Neuronal stem cell (in vitro differentiated cells): ENCODE measurements at regions not wholly inside any gene's neighbourhood (a gene's known extent, or its start where the extent isn't known, plus 50 kb on each side); places are given as distances from the start of the nearest gene placed in this dataset.

Experiments used
- DNase-seq: peaks from one replicate; pipeline ENCODE4 v3.0.0-alpha.2; 2013; ENCODE audit warnings: low spot score
- H2AFZ ChIP-seq: one replicate; pipeline ENCODE4 v1.6.1; 2013; ENCODE audit warnings: mild to moderate bottlenecking, low read length, inconsistent platforms
- H2AK5ac ChIP-seq: 2 replicates; pipeline ENCODE4 v1.6.1; 2013; ENCODE audit warnings: low read depth, mild to moderate bottlenecking, inconsistent platforms, low read length, moderate library complexity, mixed read lengths
- H2BK120ac ChIP-seq: 2 replicates; pipeline ENCODE4 v1.6.1; 2013; ENCODE audit warnings: low read depth, mild to moderate bottlenecking, inconsistent platforms, low read length, moderate library complexity, mixed read lengths
- H2BK12ac ChIP-seq: one replicate; pipeline ENCODE4 v1.6.1; 2013; ENCODE audit warnings: low read length, inconsistent platforms
- H2BK15ac ChIP-seq: 2 replicates; pipeline ENCODE4 v1.6.1; 2013; ENCODE audit warnings: mild to moderate bottlenecking, low read length, inconsistent platforms, mixed read lengths
- H2BK5ac ChIP-seq: one replicate; pipeline ENCODE4 v1.6.1; 2013; ENCODE audit warnings: inconsistent platforms, mild to moderate bottlenecking, low read length, moderate library complexity
- H3K14ac ChIP-seq: one replicate; pipeline ENCODE4 v1.6.1; 2013; ENCODE audit warnings: low read length, inconsistent platforms
- H3K18ac ChIP-seq: 2 replicates; pipeline ENCODE4 v1.6.1; 2013; ENCODE audit warnings: low read length, inconsistent platforms
- H3K23ac ChIP-seq: 2 replicates; pipeline ENCODE4 v1.6.1; 2013; ENCODE audit warnings: low read depth, mild to moderate bottlenecking, mixed read lengths, low read length, inconsistent platforms; ENCODE audit not compliant: poor library complexity
- H3K27ac ChIP-seq: replicated peaks from 3 replicates; pipeline ENCODE4 v1.5.1; 2013; ENCODE audit warnings: low read length, inconsistent platforms
- H3K27me3 ChIP-seq, 3 experiments: 2 replicates each; pipeline ENCODE4 v1.6.1; 2013; ENCODE audit warnings: low read length in 3 of 3, mild to moderate bottlenecking in 2 of 3, inconsistent platforms in 1 of 3, low read depth in 1 of 3, mixed read lengths in 1 of 3, moderate library complexity in 1 of 3; ENCODE audit not compliant: control insufficient read depth in 3 of 3, insufficient read depth in 3 of 3
- H3K36me3 ChIP-seq, 2 donors: replicated peaks in 1 of 2; 2 replicates each; pipeline ENCODE4 v1.6.1; 2013; ENCODE audit warnings: low read length in 2 of 2; ENCODE audit not compliant: control insufficient read depth in 2 of 2, insufficient read depth in 2 of 2
- H3K4ac ChIP-seq: 2 replicates; pipeline ENCODE4 v1.6.1; 2013; ENCODE audit warnings: inconsistent platforms, mild to moderate bottlenecking, low read length, moderate library complexity
- H3K4me1 ChIP-seq, 2 donors: 1 replicate in 1 of 2; 2 replicates in 1 of 2; pipeline ENCODE4 v1.6.1; 2013; ENCODE audit warnings: low read length in 2 of 2, low read depth in 1 of 2; ENCODE audit not compliant: control insufficient read depth in 2 of 2, insufficient read depth in 1 of 2
- H3K4me2 ChIP-seq: one replicate; pipeline ENCODE4 v1.6.1; 2013; ENCODE audit warnings: mild to moderate bottlenecking, low read length, inconsistent platforms; ENCODE audit not compliant: insufficient read depth, poor library complexity, severe bottlenecking
- H3K4me3 ChIP-seq, 2 donors: 2 replicates each; pipeline ENCODE4 v1.5.1; 2013; ENCODE audit warnings: low read length in 2 of 2, mild to moderate bottlenecking in 2 of 2, inconsistent platforms in 1 of 2, moderate library complexity in 1 of 2
- H3K79me1 ChIP-seq: one replicate; pipeline ENCODE4 v1.6.1; 2013; ENCODE audit warnings: low read depth, mild to moderate bottlenecking, inconsistent platforms, low read length, moderate library complexity
- H3K9ac ChIP-seq: one replicate; pipeline ENCODE4 v1.6.1; 2013; ENCODE audit warnings: mild to moderate bottlenecking, low read depth, low read length, inconsistent platforms; ENCODE audit not compliant: poor library complexity
- H3K9me3 ChIP-seq, 2 donors: replicated peaks in 1 of 2; 2 replicates each; pipeline versions ENCODE3 to v1.6.1; 2013; ENCODE audit warnings: low read length in 2 of 2, mild to moderate bottlenecking in 2 of 2, inconsistent platforms in 1 of 2, low read depth in 1 of 2, mixed read lengths in 1 of 2, moderate library complexity in 1 of 2; ENCODE audit not compliant: control insufficient read depth in 2 of 2, insufficient read depth in 1 of 2
- H4K8ac ChIP-seq: one replicate; pipeline ENCODE4 v1.6.1; 2013; ENCODE audit warnings: low read depth, mild to moderate bottlenecking, inconsistent platforms, low read length, moderate library complexity
- H4K91ac ChIP-seq: one replicate; pipeline ENCODE4 v1.6.1; 2013; ENCODE audit warnings: low read length, low read depth, mild to moderate bottlenecking, inconsistent platforms; ENCODE audit not compliant: poor library complexity
- WGBS, 2 donors: extraction: QIAGEN DNeasy Blood & Tissue Kit; methylation state at CpG; one replicate each; pipeline ENCODE4 v1.1.7; 2013; ENCODE audit warnings: missing lambda C conversion rate in 2 of 2, mixed read lengths in 1 of 2; ENCODE audit not compliant: insufficient read length in 2 of 2, insufficient replicate concordance in 1 of 2; ENCODE audit errors: extremely low coverage in 2 of 2; 5-methylcytosine and 5-hydroxymethylcytosine counted together

DNA sequence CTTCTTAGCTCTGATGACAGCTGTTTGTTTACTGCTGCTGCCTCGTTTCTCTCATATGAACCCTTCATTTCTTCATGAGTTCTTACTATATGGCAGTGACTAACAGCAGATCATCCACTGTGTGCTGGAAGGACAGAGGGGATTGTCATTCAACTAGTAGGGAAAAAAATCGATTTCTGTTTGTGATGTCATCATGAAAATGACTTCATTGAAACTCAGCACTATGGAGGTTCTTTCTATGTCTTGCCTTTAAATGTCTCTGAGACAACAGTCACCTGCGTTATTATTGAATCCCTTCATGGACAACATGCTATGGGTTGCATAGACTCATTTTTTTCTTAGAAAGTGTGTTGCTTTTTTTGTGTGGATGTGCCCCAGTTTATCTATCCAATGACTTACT, 394.4 kb downstream of the DOK5 start:
- Histone ChIP-seq H3K4me1 (no peaks in the 10 kb centered on the region), H3K4me3 (no peak overlapping the region), H3K18ac (no peak overlapping the region), H3K79me1 (no peaks in the 10 kb centered on the region), H3K14ac (no peak overlapping the region), H2AK5ac (no peak overlapping the region), H2BK5ac (no peak overlapping the region), H4K91ac (no peak overlapping the region), H3K27ac (no peak overlapping the region), H4K8ac (no peak overlapping the region), H3K36me3 (no peaks in the 10 kb centered on the region), H2BK12ac (no peak overlapping the region), H2BK15ac (no peak overlapping the region), H2BK120ac (no peak overlapping the region), H2AFZ (no peak overlapping the region), H3K4ac (no peak overlapping the region), H3K23ac (no peak overlapping the region), H3K9ac (no peak overlapping the region), H3K9me3 (no peaks in the 10 kb centered on the region), H3K4me2 (no peak overlapping the region), H3K27me3 (no peaks in the 10 kb centered on the region)
- WGBS, 2 donors = no CpG with 5 or more reads among the region's 3 CpGs
- no peak for DNase-seq

DNA sequence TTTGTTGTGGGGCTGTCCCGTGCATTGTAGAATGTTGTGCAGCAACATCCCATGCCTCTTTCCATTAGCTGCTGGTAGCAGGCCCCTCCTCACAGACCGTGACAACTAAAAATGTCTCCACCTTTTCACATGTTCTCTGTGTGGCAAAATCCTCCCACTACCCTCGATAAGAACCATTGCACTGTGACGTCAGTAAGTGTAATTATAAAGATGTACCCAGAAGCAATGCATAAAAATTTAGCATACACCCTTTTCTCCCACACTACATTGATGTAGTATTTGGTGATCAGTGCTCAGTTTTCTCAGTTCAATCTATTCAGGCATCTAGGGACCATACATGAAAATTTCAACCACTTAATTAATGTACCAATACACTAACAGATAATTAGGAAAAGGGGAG, 389.9 kb downstream of the DOK5 start:
- H3K4ac ChIP-seq = no peak overlapping the region
- no peak overlapping the region for H2BK120ac ChIP-seq
- H3K27ac ChIP-seq = no peak overlapping the region
- peaks cover 0 to 2% of the 10 kb centered on the region in 2 donors for H3K4me1 ChIP-seq
- H3K36me3 ChIP-seq = no peaks in the 10 kb centered on the region
- H2BK5ac ChIP-seq = no peak overlapping the region
- no peaks in the 10 kb centered on the region for H3K27me3 ChIP-seq
- no peak overlapping the region for H3K18ac ChIP-seq
- DNase-seq = no peak
- no peaks in the 10 kb centered on the region for H3K79me1 ChIP-seq
- no peak overlapping the region for H4K91ac ChIP-seq
- H2AK5ac ChIP-seq = no peak overlapping the region
- H2BK15ac ChIP-seq = no peak overlapping the region
- no peak overlapping the region for H3K4me2 ChIP-seq
- H3K9me3 ChIP-seq = no peaks in the 10 kb centered on the region
- no peak overlapping the region for H3K4me3 ChIP-seq
- H3K23ac ChIP-seq = no peak overlapping the region
- H2AFZ ChIP-seq = no peak overlapping the region
- H4K8ac ChIP-seq = no peak overlapping the region
- H2BK12ac ChIP-seq = no peak overlapping the region
- H3K14ac ChIP-seq = no peak overlapping the region
- no CpG with 5 or more reads among the region's 4 CpGs for WGBS, 2 donors
- no peak overlapping the region for H3K9ac ChIP-seq

DNA sequence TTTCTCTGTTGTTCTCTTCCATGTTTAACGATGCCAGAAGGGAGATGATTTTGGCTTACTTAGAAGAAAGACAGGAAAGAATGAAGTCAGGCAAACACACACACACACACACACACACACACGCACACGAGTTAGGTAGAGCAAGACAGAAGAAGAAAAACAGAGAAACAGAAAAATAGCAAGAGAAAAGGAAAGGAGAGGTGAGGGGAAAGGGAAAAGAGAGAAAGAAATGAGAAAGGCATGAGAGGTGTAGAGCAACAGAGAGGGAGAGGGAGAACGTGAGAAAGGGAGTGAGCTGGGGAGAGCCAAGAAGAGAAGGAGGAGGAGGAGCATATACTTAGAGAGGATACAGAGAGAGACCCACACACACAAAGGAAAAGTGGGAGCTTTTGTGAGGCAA, 385.3 kb downstream of the DOK5 start:
- H3K9me3 ChIP-seq = no peaks in the 10 kb centered on the region
- H3K79me1 ChIP-seq = no peaks in the 10 kb centered on the region
- H2AK5ac ChIP-seq = no peak overlapping the region
- H4K91ac ChIP-seq = no peak overlapping the region
- no peaks in the 10 kb centered on the region for H3K27me3 ChIP-seq
- H3K18ac ChIP-seq = no peak overlapping the region
- peaks cover 0 to 2% of the 10 kb centered on the region in 2 donors for H3K4me1 ChIP-seq
- DNase-seq = no peak
- no peak overlapping the region for H3K4me2 ChIP-seq
- H3K4ac ChIP-seq = no peak overlapping the region
- H2BK5ac ChIP-seq = no peak overlapping the region
- no peak overlapping the region for H3K23ac ChIP-seq
- H3K9ac ChIP-seq = no peak overlapping the region
- H3K27ac ChIP-seq = no peak overlapping the region
- no peak overlapping the region for H4K8ac ChIP-seq
- no peak overlapping the region for H3K14ac ChIP-seq
- WGBS, 2 donors = no CpG with 5 or more reads among the region's 4 CpGs
- no peak overlapping the region for H2AFZ ChIP-seq
- H2BK120ac ChIP-seq = no peak overlapping the region
- no peaks in the 10 kb centered on the region for H3K36me3 ChIP-seq
- H2BK12ac ChIP-seq = no peak overlapping the region
- no peak overlapping the region for H3K4me3 ChIP-seq
- H2BK15ac ChIP-seq = no peak overlapping the region

DNA sequence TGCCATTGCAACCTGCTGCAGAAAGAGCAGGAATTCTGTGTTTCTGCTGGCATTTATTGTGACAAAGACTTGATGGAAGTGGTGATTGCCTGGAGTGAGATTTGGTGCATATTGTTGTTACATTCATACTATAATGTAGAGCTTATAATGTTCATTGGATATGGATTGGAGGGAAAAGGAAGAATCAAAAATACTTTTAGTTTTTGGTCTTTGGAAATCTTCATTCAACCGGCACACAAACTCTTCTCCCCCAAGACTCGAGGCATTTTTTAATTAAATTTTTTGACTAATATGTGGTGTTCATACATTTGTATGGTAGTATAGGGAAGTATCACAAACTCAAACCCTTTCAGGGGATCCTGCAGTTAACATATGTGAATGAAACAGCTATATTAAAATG, 380.8 kb downstream of the DOK5 start:
- Histone ChIP-seq H4K91ac (no peak overlapping the region), H3K4me1 (no peaks in the 10 kb centered on the region), H3K27me3 (no peaks in the 10 kb centered on the region), H3K36me3 (no peaks in the 10 kb centered on the region), H3K4ac (no peak overlapping the region), H2AFZ (no peak overlapping the region), H3K9me3 (no peaks in the 10 kb centered on the region), H3K4me2 (no peak overlapping the region), H2BK120ac (no peak overlapping the region), H2BK5ac (no peak overlapping the region), H3K79me1 (no peaks in the 10 kb centered on the region), H3K18ac (no peak overlapping the region), H2BK15ac (no peak overlapping the region), H4K8ac (no peak overlapping the region), H3K9ac (no peak overlapping the region), H3K4me3 (no peak overlapping the region), H3K14ac (no peak overlapping the region), H3K27ac (no peak overlapping the region), H2AK5ac (no peak overlapping the region), H2BK12ac (no peak overlapping the region), H3K23ac (no peak overlapping the region)
- no peak for DNase-seq
- WGBS, 2 donors = no CpG with 5 or more reads among the region's 2 CpGs
